ENCODE measurements at regions not wholly inside any gene's neighbourhood (a gene's known extent, or its start where the extent isn't known, plus 50 kb on each side); places are given as distances from the start of the nearest gene placed in this dataset.

DNA sequence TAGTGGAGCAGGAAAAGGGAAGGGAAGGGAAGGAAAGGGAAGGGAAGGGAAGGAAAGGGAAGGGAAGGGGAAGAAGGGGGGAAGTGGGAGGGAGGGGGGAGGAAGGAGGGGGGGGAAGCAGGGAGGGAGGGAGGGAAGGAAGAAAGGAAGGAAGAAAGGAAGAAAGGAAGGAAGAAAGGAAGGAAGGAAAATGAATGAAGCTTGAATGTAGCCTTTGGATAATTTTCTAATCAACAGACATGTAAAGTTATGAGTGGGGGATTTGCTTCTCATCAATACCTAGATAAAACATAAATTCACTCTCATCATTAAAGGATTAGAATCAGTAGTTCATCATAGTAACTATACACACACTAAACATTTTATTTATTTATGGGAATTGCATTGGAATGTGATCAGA, 446.9 kb upstream of the FAM241A start:
- TF ChIP-seq, protein P1, sequence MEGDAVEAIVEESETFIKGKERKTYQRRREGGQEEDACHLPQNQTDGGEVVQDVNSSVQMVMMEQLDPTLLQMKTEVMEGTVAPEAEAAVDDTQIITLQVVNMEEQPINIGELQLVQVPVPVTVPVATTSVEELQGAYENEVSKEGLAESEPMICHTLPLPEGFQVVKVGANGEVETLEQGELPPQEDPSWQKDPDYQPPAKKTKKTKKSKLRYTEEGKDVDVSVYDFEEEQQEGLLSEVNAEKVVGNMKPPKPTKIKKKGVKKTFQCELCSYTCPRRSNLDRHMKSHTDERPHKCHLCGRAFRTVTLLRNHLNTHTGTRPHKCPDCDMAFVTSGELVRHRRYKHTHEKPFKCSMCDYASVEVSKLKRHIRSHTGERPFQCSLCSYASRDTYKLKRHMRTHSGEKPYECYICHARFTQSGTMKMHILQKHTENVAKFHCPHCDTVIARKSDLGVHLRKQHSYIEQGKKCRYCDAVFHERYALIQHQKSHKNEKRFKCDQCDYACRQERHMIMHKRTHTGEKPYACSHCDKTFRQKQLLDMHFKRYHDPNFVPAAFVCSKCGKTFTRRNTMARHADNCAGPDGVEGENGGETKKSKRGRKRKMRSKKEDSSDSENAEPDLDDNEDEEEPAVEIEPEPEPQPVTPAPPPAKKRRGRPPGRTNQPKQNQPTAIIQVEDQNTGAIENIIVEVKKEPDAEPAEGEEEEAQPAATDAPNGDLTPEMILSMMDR (conservative IDR thresholded peaks at IDR 0.05; ENCODE audit: low read depth, low read length) = no peak
- no peak for TF ChIP-seq MXI1 (IDR thresholded peaks at IDR 0.05; ENCODE audit: borderline replicate concordance, low read depth, low read length)

All from IMR-90 (cell line).